GM19468 (cell line): ENCODE measurements at regions not wholly inside any gene's neighbourhood (a gene's known extent, or its start where the extent isn't known, plus 50 kb on each side); places are given as distances from the start of the nearest gene placed in this dataset.

ENCODE experiments used
- ATAC-seq: cut with Tn5 transposase; IDR thresholded peaks from one replicate; pipeline ENCODE4 v1.9.1; 2021; ENCODE audit warnings: mild to moderate bottlenecking, moderate library complexity, moderate number of reproducible peaks; ENCODE audit not compliant: unreplicated experiment; ENCODE audit errors: extremely low read depth

- ATAC-seq, result no peak
Measured at GRCh38 chr2:150989969-150990368, 271.7 kb downstream of the RBM43 start.

GRCh38 chr2:150985741-150986140 lies 275.9 kb downstream of the RBM43 start:
- no peak for ATAC-seq

DNA sequence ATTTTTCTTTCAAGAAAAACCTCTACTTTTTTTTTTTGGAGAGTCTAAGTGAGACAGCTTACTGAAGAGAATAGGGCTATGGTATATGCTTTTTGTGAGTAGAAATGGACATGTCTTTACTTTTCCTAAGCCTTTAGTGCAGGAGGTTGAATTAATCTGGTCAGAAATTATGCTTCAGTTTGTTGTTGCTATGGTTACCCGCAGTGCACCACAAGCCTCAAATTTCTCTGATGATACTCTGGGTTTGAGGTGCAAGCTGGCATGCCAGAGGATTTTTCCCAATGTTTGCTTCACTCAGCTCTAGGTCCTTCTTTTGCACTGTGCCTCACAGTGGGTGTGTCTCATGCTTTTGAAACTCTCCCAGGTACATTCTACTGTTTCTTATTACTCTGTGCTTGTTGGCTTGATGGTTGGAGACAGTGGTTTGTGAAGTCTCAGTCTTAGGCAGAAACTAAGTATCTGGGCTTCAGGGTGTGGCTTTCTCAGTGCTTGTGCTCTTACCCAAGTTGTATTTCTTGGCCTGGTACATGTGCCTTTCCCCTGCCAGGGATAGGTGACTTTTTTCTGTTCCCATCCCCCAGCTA lies 278.3 kb downstream of the RBM43 start:
- ATAC-seq, result no peak

- no peak for ATAC-seq
Measured at GRCh38 chr2:150981826-150982225, 279.8 kb downstream of the RBM43 start.

GRCh38 chr2:150978053-150978452 lies 283.6 kb downstream of the RBM43 start:
- ATAC-seq, result no peak

- ATAC-seq, result no peak
Measured at GRCh38 chr2:150977296-150977695, 284.4 kb downstream of the RBM43 start.

GRCh38 chr2:150976604-150977003 lies 285.1 kb downstream of the RBM43 start:
- ATAC-seq, result no peak

DNA sequence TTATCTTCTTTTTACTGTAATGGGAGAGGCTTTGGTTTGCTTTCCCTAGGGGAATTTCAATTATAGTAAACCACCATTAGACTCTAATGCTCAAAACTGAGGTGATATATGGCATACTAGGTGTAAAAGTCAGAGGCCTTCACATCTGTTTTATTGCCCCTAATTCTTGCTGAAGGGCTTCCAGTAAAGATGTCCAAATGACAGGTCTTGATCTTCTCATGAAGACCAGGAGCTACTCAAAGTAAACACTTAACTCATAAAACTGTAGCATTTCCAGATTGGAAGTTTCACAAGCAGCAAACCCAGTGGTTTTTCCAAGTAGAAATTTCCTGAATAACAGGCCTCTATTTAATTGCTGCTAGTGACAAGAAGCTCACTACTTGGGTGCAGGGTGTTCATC lies 286.8 kb downstream of the RBM43 start:
- no peak for ATAC-seq

DNA sequence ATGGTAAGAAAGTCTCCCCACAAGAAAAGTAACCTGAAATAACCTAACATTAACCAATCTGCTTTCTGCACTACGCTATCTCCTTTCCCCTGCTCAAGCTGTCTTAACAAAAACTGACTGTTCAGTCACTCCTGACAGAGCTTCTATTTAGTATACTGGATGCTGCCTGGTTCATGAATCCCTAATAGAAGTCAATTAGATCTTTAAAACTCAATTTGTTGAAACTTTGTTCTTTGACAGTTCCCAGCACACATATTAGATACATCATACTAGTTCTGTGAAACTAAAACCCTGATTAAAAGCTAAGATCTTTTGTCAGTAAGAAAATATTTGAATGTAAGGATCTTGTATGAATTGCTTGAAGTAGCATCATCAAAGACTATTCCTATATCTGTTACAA lies 287.4 kb downstream of the RBM43 start:
- ATAC-seq, result no peak

DNA sequence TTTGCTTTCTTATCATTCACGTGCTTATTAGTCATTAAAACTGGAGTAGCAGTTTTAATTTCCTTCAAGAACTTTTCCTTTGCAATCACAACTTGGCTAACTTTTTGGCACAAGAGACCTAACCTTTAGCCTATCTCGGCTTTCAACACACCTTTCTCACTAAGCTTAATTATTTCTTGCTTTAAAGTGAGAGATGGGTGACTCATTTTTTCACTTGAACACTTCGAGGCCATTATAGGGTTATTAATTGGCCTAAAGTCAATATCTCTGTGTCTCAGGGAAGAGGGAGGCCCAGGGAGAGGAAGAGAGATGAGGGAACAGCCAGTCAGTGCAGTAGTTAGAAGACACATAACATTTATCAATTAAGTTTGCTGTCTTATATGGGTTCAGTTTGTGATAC lies 289.8 kb downstream of the RBM43 start:
- no peak for ATAC-seq

GRCh38 chr2:150963336-150963735 lies 298.3 kb downstream of the RBM43 start:
- no peak for ATAC-seq

DNA sequence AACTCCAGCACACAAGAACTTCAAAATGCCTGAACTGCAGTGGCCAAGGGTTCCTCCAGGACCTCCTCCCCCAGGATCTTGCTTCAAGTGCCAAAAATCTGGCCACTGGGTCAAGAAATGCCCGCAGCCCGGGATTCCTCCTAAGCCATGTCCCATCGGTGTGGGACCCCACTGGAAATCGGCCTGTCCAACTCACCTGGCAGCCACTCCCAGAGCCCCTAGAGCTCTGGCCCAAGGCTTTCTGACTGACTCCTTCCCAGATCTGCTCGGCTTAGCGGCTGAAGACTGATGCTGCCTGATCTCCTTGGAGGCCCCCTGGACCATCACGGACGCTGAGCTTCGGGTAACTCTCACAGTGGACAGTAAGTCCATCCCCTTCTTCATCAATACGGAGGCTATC lies 306.4 kb downstream of the RBM43 start:
- ATAC-seq, result no peak

GRCh38 chr2:150946831-150947230 lies 314.8 kb downstream of the RBM43 start:
- ATAC-seq, result no peak

DNA sequence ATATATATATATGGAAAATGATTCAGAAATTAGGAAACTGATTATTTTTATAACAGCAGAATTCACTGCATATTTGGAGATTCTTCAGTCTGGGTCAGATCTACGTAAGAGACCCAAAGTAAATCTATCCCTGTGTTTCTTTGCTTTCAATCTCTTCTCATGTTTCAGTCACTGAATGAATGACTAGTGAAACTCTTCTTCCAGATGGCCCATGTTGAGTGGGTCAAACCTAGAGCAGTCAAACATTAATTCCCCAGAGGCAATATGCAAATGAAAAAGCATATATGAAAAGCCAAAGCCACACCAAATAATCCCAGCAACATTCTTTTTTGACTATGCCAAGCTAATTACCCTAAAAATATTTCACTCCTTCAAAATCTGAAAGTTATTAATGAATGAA lies 317.3 kb downstream of the RBM43 start:
- ATAC-seq, result no peak

DNA sequence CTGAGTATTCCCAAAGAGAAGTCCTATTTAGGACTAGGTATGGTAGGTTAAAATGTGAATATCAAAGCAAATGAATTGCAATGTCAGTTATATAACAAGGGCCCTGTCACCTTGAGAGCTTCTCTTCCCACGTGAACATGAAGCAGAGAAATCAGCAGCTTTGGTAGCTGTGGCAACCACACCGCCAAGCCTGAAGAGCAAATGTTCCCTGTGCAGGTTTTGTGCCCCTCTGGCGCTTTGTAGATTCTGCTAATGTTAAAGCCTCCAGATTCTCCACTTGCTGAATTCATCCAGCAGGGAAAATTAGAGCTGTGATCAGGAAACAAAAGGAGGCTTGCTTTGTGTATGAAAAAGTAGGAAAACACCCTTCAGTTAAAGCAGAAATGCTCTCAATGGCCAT lies 322.6 kb downstream of the RBM43 start:
- ATAC-seq, result no peak

GRCh38 chr2:150938527-150938926 lies 323.1 kb downstream of the RBM43 start:
- ATAC-seq, result no peak

GRCh38 chr2:150937030-150937429 lies 324.6 kb downstream of the RBM43 start:
- no peak for ATAC-seq

DNA sequence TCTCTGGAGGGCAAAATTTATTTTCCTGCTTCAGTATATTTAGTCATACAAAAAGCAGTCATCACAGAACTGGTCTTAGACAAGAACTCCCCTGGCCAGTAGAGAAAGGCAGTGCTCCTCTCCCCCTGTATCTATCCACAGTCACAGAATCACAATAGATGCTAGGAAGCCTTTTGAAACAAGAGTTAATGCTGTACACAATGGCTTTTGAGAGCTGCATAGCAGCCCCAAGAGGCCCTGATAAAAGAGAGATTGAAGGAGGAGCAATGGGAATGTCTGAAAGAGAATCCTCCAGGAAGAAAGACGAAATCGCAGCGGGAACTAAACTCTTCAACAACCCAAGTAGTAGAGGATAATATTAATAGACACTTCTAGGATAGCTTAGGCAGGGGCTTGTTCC lies 330.2 kb downstream of the RBM43 start:
- ATAC-seq, result no peak

GRCh38 chr2:150925611-150926010 lies 336.1 kb downstream of the RBM43 start:
- no peak for ATAC-seq

DNA sequence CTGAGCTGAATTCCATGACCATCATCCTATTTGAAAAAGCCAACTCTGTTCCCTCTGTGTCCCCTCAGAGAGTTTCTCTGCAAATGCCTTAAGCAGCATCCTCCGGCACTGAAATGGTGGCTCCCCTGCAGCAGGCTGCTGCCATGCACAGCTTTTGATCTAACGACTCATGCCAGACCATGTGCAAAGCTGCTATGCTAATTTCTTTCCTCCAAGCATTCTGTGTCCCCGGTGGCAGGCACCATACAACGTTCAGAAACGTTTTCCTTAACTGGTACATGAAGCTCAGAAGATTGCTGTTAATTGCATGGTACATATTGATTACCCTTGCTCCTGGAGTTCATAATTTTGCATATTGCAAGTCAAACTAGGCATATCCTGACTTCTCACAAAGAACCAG lies 336.8 kb downstream of the RBM43 start:
- ATAC-seq, result no peak

GRCh38 chr2:150919901-150920300 lies 341.8 kb downstream of the RBM43 start:
- no peak for ATAC-seq

DNA sequence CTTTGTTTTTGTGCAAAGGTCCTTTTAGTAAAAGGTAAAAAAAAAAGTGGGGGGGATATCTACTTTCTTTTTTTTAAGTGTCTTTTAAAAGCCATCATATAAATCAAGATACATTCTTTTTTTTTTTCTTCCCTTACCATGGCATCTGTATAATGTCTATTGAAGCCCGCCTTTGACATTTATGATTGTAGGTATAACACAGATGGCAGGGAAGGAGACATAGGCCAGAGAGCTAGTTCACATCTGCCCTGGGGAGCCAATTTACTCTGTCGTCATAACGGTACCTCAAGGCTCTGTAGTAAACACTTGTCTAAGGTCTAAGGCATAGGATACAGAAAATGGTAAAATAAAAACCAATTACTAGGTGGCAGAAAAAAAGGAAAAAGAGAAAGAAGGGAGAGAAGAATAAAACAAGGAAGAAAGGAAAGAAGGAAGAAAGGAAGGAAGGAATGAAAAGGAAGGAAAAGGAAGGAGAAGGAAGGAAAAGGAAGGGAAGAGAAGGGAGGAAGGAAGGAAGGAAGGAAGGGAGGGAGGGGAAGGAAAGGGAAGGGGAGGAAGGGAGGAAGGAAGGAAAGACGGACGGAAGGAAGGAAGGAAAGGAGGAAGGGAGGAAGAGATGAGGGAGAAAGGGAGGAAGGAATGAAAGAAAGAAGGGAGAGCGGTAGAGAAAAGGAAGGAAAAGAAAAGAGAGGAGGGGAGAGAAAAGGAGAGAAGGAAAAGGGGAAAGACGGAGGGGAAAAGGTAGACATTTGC lies 343.5 kb downstream of the RBM43 start:
- ATAC-seq, result no peak
